ENCODE measurements at regions not wholly inside any gene's neighbourhood (a gene's known extent, or its start where the extent isn't known, plus 50 kb on each side); places are given as distances from the start of the nearest gene placed in this dataset.

- ChIA-PET CTCF (no interaction called here), POLR2A (no interaction called here)
- H3K27me3 Mint-ChIP-seq, result peaks cover 9% of the 10 kb centered on the region
- Histone ChIP-seq H3K36me3 (replicated peaks in 1 of 2; ENCODE audit: control extremely low read depth in 1 of 2, control insufficient read depth in 1 of 2, extremely low read depth in 1 of 2, insufficient read depth in 2 of 2, low read length in 1 of 2) (no peaks in the 10 kb centered on the region), H3K4me2 (replicated peaks; ENCODE audit: low read depth, low read length, poor library complexity, severe bottlenecking) (no peak overlapping the region), H3K27me3 (replicated peaks in 1 of 4; ENCODE audit: control extremely low read depth in 1 of 4, control insufficient read depth in 3 of 4, insufficient read depth in 4 of 4, low read length in 3 of 4) (peaks cover 0 to 3% (median 0%) of the 10 kb centered on the region in 4 experiments), H2AFZ (ENCODE audit: insufficient read depth, low read depth, low read length, poor library complexity, severe bottlenecking) (no peak overlapping the region), H3K9ac (ENCODE audit: low read length) (no peak overlapping the region), H3K4me1 (ENCODE audit: control insufficient read depth in 2 of 2, insufficient read depth in 2 of 2, low read length in 2 of 2) (no peaks in the 10 kb centered on the region), H3K4me3 (ENCODE audit: control extremely low read depth in 1 of 5, extremely low read depth in 1 of 5, insufficient read depth in 1 of 5, low read depth in 2 of 5, low read length in 4 of 5) (no peak overlapping the region), H3K79me2 (ENCODE audit: control insufficient read depth, insufficient read depth, low read length) (no peaks in the 10 kb centered on the region), H4K20me1 (ENCODE audit: control insufficient read depth, insufficient read depth, low read length, poor library complexity, severe bottlenecking) (no peaks in the 10 kb centered on the region), H3K9me3 (ENCODE audit: control extremely low read depth in 1 of 3, control insufficient read depth in 2 of 3, insufficient read depth in 1 of 3, low read length in 2 of 3) (no peaks in the 10 kb centered on the region), H3K27ac (ENCODE audit: low read length in 2 of 2) (no peak overlapping the region)
- WGBS (ENCODE audit: insufficient coverage), result 100% methylated on average over 1 of the region's 3 CpGs
- no peak overlapping the region for H3K4me3 Mint-ChIP-seq
- no peak for ATAC-seq (ENCODE audit: low read depth)
- H3K4me1 Mint-ChIP-seq, result no peaks in the 10 kb centered on the region
- no peak for DNase-seq
- intact Hi-C loops (cut with micrococcal nuclease), result no loop called here
- H3K27ac Mint-ChIP-seq, result no peak overlapping the region
- TF ChIP-seq CTCF (IDR thresholded peaks at IDR 0.05), result no peak
- TF ChIP-seq EZH2 (IDR thresholded peaks at IDR 0.05; ENCODE audit: borderline replicate concordance, insufficient read depth, low read depth, low read length, poor library complexity, severe bottlenecking), result no peak
- no peaks in the 10 kb centered on the region for H3K9me3 Mint-ChIP-seq (ENCODE audit: insufficient read depth)
Measured at GRCh38 chr1:64328193-64328592, 124.8 kb downstream of the UBE2U start.

- Histone ChIP-seq H3K27me3 (replicated peaks in 1 of 4; ENCODE audit: control extremely low read depth in 1 of 4, control insufficient read depth in 3 of 4, insufficient read depth in 4 of 4, low read length in 3 of 4) (no peaks in the 10 kb centered on the region), H4K20me1 (ENCODE audit: control insufficient read depth, insufficient read depth, low read length, poor library complexity, severe bottlenecking) (no peaks in the 10 kb centered on the region), H3K36me3 (replicated peaks in 1 of 2; ENCODE audit: control extremely low read depth in 1 of 2, control insufficient read depth in 1 of 2, extremely low read depth in 1 of 2, insufficient read depth in 2 of 2, low read length in 1 of 2) (no peaks in the 10 kb centered on the region), H3K27ac (ENCODE audit: low read length in 2 of 2) (no peak overlapping the region), H2AFZ (ENCODE audit: insufficient read depth, low read depth, low read length, poor library complexity, severe bottlenecking) (no peak overlapping the region), H3K79me2 (ENCODE audit: control insufficient read depth, insufficient read depth, low read length) (no peaks in the 10 kb centered on the region), H3K9me3 (ENCODE audit: control extremely low read depth in 1 of 3, control insufficient read depth in 2 of 3, insufficient read depth in 1 of 3, low read length in 2 of 3) (no peaks in the 10 kb centered on the region), H3K4me3 (ENCODE audit: control extremely low read depth in 1 of 5, extremely low read depth in 1 of 5, insufficient read depth in 1 of 5, low read depth in 2 of 5, low read length in 4 of 5) (no peak overlapping the region), H3K4me1 (ENCODE audit: control insufficient read depth in 2 of 2, insufficient read depth in 2 of 2, low read length in 2 of 2) (no peaks in the 10 kb centered on the region), H3K9ac (ENCODE audit: low read length) (no peak overlapping the region), H3K4me2 (replicated peaks; ENCODE audit: low read depth, low read length, poor library complexity, severe bottlenecking) (no peak overlapping the region)
- intact Hi-C loops (cut with micrococcal nuclease), result no loop called here
- CTCF ChIA-PET, result no interaction called here
- no peaks in the 10 kb centered on the region for H3K4me1 Mint-ChIP-seq
- TF ChIP-seq CTCF (IDR thresholded peaks at IDR 0.05) (no peak), EZH2 (IDR thresholded peaks at IDR 0.05; ENCODE audit: borderline replicate concordance, insufficient read depth, low read depth, low read length, poor library complexity, severe bottlenecking) (no peak)
- ATAC-seq (ENCODE audit: low read depth) (no peak), DNase-seq (no peak)
- peaks cover 9% of the 10 kb centered on the region for H3K27me3 Mint-ChIP-seq
- no peak overlapping the region for H3K27ac Mint-ChIP-seq
- no peak overlapping the region for H3K4me3 Mint-ChIP-seq
- H3K9me3 Mint-ChIP-seq (ENCODE audit: insufficient read depth), result no peaks in the 10 kb centered on the region
- 72% methylated on average over 3 of the region's 4 CpGs for WGBS (ENCODE audit: insufficient coverage)
- POLR2A ChIA-PET, result no interaction called here
Measured at GRCh38 chr1:64330839-64331238, 127.4 kb downstream of the UBE2U start.
